ENCODE measurements at regions not wholly inside any gene's neighbourhood (a gene's known extent, or its start where the extent isn't known, plus 50 kb on each side); places are given as distances from the start of the nearest gene placed in this dataset.

DNA sequence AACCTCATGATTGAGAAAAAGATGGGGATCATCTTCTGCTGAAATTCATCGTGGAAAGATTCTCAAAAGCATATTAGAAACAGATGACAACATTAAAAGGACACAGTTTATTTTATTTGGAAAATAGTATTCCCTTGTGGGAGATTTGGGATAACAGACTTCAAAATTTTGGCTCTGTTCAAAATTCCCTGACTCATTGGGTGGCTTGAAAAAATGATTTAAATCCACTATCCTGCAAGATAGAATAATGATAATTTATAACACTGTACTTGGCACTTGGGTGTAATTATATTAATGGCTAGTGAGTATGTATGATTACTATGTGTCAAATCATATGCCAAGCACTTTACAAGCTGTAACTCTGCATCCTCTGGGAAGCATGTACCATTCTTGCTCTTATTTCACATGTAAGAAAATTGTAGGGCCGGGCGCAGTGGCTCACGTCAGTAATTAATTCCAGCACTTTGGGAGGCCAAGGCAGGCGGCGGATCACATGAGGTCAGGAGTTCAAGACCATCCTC is 128.8 kb downstream of the LMNTD1 start:
- Histone ChIP-seq H3K4me1 (peaks cover 0 to 6% (median 0%) of the 10 kb centered on the region in 4 donors), H3K9me3 (no peaks in the 10 kb centered on the region), H3K27ac (no peak overlapping the region), H3K4me3 (no peak overlapping the region), H3K27me3 (no peaks in the 10 kb centered on the region), H3K36me3 (no peaks in the 10 kb centered on the region)
- no peak for DNase-seq
- TF ChIP-seq, protein P1, sequence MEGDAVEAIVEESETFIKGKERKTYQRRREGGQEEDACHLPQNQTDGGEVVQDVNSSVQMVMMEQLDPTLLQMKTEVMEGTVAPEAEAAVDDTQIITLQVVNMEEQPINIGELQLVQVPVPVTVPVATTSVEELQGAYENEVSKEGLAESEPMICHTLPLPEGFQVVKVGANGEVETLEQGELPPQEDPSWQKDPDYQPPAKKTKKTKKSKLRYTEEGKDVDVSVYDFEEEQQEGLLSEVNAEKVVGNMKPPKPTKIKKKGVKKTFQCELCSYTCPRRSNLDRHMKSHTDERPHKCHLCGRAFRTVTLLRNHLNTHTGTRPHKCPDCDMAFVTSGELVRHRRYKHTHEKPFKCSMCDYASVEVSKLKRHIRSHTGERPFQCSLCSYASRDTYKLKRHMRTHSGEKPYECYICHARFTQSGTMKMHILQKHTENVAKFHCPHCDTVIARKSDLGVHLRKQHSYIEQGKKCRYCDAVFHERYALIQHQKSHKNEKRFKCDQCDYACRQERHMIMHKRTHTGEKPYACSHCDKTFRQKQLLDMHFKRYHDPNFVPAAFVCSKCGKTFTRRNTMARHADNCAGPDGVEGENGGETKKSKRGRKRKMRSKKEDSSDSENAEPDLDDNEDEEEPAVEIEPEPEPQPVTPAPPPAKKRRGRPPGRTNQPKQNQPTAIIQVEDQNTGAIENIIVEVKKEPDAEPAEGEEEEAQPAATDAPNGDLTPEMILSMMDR (IDR thresholded peaks at IDR 0.05), result no peak
- no peak for TF ChIP-seq POLR2A (IDR thresholded peaks at IDR 0.05)

DNA sequence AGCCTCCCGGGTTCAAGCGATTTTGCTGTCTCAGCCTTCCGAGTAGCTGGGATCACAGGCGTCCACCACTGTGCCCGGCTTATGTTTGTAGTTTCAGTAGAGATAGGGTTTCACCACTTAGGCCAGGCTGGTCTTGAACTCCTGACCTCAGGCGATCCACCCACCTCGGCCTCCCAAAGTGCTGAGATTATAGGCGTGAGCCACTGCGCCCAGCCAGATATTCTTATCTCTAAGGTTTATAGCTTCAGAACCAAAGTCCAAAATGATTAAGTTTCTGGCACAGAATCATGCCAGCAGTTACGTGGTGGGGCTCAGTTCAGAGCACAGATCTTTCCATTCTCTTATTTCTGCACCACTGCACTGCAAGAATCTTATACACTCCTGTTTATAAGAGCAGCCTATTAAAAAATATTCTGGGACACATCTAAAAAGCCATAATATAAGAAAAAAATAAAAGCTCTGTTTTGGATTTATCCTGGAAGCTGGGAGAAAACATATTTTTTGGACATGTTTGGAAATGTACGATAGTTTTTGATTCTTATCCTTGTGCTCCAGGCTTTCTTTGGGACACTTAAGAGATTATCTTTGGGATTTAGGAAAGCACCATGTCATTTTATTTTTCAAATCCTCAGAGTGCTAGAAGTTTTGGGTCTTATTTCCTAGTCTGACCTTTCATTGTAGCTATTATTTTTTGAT is 129.6 kb downstream of the LMNTD1 start:
- H3K36me3 ChIP-seq, result no peaks in the 10 kb centered on the region
- TF ChIP-seq POLR2A (IDR thresholded peaks at IDR 0.05), result no peak
- TF ChIP-seq, protein P1 (IDR thresholded peaks at IDR 0.05), result no peak
- no peak overlapping the region for H3K4me3 ChIP-seq
- no peak overlapping the region for H3K27ac ChIP-seq
- peak in 2 of 3 donors; percentile 55 to 70 for DNase-seq
- peaks cover 0 to 6% (median 0%) of the 10 kb centered on the region in 4 donors for H3K4me1 ChIP-seq
- H3K27me3 ChIP-seq, result no peaks in the 10 kb centered on the region
- no peaks in the 10 kb centered on the region for H3K9me3 ChIP-seq

DNA sequence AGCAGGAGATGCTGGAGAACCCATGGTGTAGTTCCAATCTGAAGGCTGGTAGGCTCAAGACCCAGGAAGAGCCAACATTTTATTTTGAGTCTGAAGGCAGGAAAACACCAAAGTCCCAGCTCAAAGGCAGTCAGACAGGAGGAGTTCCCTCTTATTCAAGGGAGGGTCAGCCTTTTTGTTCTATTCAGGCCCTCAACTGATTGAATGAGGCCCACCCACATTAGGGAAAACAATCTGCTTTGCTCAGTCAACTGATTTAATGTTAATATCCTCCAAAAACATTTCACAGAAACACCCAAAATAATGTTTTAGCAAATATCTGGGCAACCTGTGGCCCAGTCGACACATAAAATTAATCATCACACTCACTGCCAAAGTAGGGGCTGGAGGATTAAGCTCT is 130.8 kb downstream of the LMNTD1 start:
- TF ChIP-seq POLR2A (IDR thresholded peaks at IDR 0.05), result no peak
- TF ChIP-seq, protein P1 (IDR thresholded peaks at IDR 0.05), result no peak
- Histone ChIP-seq H3K27me3 (no peaks in the 10 kb centered on the region), H3K27ac (no peak overlapping the region), H3K9me3 (no peaks in the 10 kb centered on the region), H3K4me1 (peaks cover 0 to 6% (median 0%) of the 10 kb centered on the region in 4 donors), H3K4me3 (no peak overlapping the region), H3K36me3 (no peaks in the 10 kb centered on the region)
- DNase-seq, result no peak

DNA sequence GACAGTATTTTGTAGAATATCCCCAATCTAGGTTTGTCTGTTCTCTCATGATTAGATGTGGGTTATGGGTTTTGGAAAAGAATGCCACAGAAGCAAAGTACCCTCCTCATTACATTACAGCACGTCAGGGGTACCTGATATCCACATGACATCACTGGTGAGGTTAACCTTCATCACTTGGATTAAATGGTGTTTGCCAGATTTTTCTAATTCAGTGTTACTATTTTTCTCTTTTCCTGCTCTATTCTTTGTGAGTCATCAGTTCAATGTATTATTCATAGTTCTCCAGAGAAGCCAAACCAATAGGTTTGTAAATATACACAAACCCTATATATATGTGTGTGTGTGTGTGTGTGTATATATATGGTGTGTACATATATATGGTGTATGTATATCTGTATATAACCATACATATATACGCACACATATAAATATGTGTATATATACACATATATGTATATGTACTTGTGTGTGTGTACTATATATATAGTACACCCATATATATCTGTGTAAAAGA is 131.4 kb downstream of the LMNTD1 start:
- DNase-seq, result no peak
- TF ChIP-seq POLR2A (IDR thresholded peaks at IDR 0.05), result no peak
- TF ChIP-seq, protein P1 (IDR thresholded peaks at IDR 0.05), result no peak
- no peaks in the 10 kb centered on the region for H3K36me3 ChIP-seq
- H3K4me1 ChIP-seq, result peaks cover 0 to 6% (median 0%) of the 10 kb centered on the region in 4 donors
- H3K27me3 ChIP-seq, result no peaks in the 10 kb centered on the region
- no peaks in the 10 kb centered on the region for H3K9me3 ChIP-seq
- H3K4me3 ChIP-seq, result no peak overlapping the region
- H3K27ac ChIP-seq, result no peak overlapping the region

DNA sequence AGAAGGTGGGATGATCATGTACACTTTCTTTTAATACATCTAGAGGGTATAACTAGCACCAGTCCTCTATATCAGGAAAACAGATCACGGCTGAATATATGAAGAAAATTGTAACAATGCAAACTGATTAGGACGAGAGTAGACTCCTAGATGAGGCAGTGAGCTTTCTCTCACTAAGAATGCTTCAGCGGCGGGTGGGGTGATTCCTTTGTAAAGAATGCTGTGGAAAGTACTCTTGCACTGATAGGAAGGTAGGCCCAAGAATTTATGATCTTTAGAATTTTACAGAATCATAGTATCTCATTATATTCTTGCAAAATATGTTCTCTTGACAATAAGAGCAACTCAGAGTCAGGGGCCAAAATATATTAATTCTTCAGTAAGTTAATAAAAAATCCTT is 133.0 kb downstream of the LMNTD1 start:
- Histone ChIP-seq H3K36me3 (no peaks in the 10 kb centered on the region), H3K27me3 (no peaks in the 10 kb centered on the region), H3K9me3 (no peaks in the 10 kb centered on the region), H3K4me3 (no peak overlapping the region), H3K27ac (no peak overlapping the region), H3K4me1 (peaks cover 0 to 6% (median 0%) of the 10 kb centered on the region in 4 donors)
- no peak for DNase-seq
- TF ChIP-seq, protein P1 (IDR thresholded peaks at IDR 0.05), result no peak
- no peak for TF ChIP-seq POLR2A (IDR thresholded peaks at IDR 0.05)
